NT2/D1 (cell line): ENCODE measurements at regions not wholly inside any gene's neighbourhood (a gene's known extent, or its start where the extent isn't known, plus 50 kb on each side); places are given as distances from the start of the nearest gene placed in this dataset.
"Not testable (repeated sequence)": the region's sequence is repeated elsewhere in the genome, so short reads cannot be mapped to it uniquely, and the experiment has no call there.

ENCODE experiments used
- DNase-seq: peaks from one replicate; pipeline ENCODE4 v3.0.0-alpha.2; 2011; ENCODE audit warnings: low read depth, low spot score
- H3K27me3 ChIP-seq: 2 replicates; pipeline ENCODE4 v1.6.0; 2011; ENCODE audit warnings: mild to moderate bottlenecking; ENCODE audit not compliant: insufficient read length, insufficient read depth
- H3K36me3 ChIP-seq: 2 replicates; pipeline ENCODE4 v1.6.1; 2011; ENCODE audit warnings: mild to moderate bottlenecking, low read length, mixed read lengths; ENCODE audit not compliant: insufficient read depth, insufficient read length
- H3K4me1 ChIP-seq: 2 replicates; pipeline ENCODE4 v1.5.1; 2011; ENCODE audit not compliant: insufficient read depth, insufficient read length
- H3K4me3 ChIP-seq: 2 replicates; pipeline ENCODE4 v1.5.1; 2011; ENCODE audit warnings: low read depth; ENCODE audit not compliant: insufficient read length
- H3K9ac ChIP-seq: 2 replicates; pipeline ENCODE4 v1.6.0; 2011; ENCODE audit warnings: low read depth; ENCODE audit not compliant: insufficient read length
- H3K9me3 ChIP-seq: 2 replicates; pipeline ENCODE4 v1.5.1; 2011; ENCODE audit warnings: mild to moderate bottlenecking, low read length; ENCODE audit not compliant: insufficient read depth
- SUZ12 ChIP-seq: IDR thresholded peaks from 2 replicates; pipeline ENCODE4 v1.6.1; 2011; ENCODE audit not compliant: insufficient read length, insufficient read depth; ENCODE audit errors: extremely low read depth
- YY1 ChIP-seq: IDR thresholded peaks from 2 replicates; pipeline ENCODE4 v1.6.1; 2011; ENCODE audit not compliant: insufficient read length, insufficient read depth
- ZNF274 ChIP-seq: IDR thresholded peaks from 2 replicates; pipeline ENCODE4 v1.6.1; 2011; ENCODE audit warnings: mild to moderate bottlenecking, low read depth, low read length

DNA sequence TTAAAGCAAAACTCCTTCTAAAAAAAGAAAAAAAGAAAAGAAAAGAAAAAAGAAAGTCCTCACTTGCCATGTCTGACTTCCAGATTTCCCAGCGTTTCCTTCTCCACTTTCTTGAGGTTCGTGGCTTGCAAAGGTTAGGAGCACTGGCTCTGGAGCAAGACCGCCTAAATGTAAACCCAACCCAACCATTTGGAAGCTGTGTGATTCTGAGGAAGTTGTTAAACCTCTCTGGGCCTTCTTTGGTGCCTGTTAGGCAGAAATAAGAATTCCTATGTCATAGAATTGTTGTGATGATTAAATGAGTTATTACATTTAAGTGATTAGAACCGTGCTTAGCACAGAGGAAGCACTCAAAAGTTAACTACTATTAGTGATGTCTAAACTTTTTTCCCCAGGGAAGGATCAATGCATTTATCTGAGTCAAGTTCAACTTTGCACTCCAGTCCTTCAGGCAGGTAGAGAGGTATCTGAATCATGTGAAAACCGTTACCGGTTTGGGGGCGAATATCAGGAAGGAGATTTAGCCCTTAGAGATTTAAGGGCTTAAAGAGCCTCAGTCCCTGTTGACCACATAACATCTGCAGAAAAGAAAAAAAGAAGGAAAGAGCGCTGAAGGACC is 78.3 kb upstream of the HES1 start:
- Histone ChIP-seq H3K4me1 (peaks cover 12% of the 10 kb centered on the region), H3K4me3 (peak overlapping the region; percentile 32), H3K9me3 (no peaks in the 10 kb centered on the region), H3K27me3 (no peaks in the 10 kb centered on the region), H3K36me3 (no peaks in the 10 kb centered on the region), H3K9ac (peak overlapping the region; percentile 72)
- TF ChIP-seq ZNF274 (no peak), SUZ12 (no peak), YY1 (no peak)
- DNase-seq: no peak

DNA sequence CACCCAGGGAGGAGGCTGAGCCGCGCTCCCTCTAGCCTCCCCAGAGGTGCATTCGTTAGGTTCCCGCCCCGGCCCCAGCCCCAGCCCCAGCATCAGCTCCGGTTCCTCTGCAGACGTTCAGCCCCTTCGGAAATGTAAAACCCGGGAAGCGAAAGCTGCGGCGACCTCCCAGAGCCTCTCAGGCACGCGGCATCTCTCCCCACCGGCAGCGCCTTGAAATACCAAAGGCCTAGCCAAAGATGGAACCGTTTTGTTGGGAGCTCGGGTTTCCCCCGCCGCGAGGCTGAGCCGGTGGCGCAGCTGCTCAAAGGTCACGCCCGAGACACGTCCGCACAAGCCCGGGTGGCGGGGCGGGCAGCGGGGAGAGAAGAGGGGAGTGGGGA is 77.8 kb upstream of the HES1 start:
- peak overlapping the region; percentile 32 for H3K4me3 ChIP-seq

DNA sequence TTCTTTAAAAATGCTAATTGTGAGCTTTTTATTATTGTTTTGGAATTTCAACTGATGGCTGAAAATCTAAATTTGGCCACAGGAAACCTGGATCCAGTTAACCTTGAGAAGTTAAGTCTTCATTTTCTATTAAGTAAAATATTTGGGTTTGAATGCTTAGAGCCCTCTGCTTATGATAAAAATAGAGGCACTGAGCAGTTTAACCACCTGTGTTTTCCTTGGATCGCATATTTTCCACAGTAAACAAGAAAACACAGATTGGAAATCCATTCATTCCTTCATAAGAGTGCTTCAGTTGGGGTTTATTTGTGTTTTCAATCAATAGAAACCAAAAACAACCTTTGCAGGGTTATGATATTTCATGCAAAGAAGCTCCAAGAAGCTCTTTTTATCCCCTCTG is 77.2 kb upstream of the HES1 start:
- DNase-seq: no peak
- Histone ChIP-seq H3K4me1 (peaks cover 12% of the 10 kb centered on the region), H3K27me3 (no peaks in the 10 kb centered on the region), H3K9ac (no peak overlapping the region), H3K4me3 (no peak overlapping the region), H3K36me3 (no peaks in the 10 kb centered on the region), H3K9me3 (no peaks in the 10 kb centered on the region)
- TF ChIP-seq SUZ12: no peak
- TF ChIP-seq ZNF274: no peak
- TF ChIP-seq YY1: no peak

More for the DNA sequence above, 77.8 kb upstream of the HES1 start:
- H3K9ac ChIP-seq: peak overlapping the region; percentile 72
- no peaks in the 10 kb centered on the region for H3K9me3 ChIP-seq
- DNase-seq: peak; percentile 73
- no peak for TF ChIP-seq SUZ12
- TF ChIP-seq ZNF274: no peak
- no peak for TF ChIP-seq YY1
- no peaks in the 10 kb centered on the region for H3K36me3 ChIP-seq
- no peaks in the 10 kb centered on the region for H3K27me3 ChIP-seq
- peaks cover 12% of the 10 kb centered on the region for H3K4me1 ChIP-seq

DNA sequence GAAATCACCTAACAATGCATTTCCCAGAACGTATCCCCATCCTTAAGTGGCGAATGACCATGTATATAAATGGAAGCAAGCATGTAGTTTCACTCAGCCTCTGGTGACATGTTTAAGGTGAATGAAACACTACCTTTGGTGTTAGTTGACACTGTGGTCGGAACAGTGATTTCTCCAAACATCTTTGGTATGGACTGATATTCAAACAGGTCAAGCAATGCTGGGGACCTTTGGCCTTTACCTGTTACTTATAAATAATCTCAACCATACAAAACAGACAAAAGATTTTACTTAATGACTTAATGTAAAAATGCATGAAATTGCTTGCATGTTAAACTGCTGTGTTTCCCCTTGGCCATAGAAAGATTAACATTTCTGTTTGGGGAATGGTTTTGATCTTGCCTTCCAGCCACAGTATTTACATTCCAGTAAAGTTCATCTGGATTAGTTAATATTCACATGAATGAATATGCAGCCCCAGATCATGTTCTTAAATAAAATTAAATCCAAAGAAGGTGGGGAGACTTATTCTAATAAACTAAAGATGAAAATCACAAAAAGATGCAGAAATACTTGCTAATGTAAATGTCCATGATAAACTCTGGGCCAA is 74.4 kb upstream of the HES1 start:
- Histone ChIP-seq H3K9ac (no peak overlapping the region), H3K4me3 (no peak overlapping the region), H3K9me3 (peaks cover 5% of the 10 kb centered on the region; the same call in 1 of the 2 replicates), H3K4me1 (peaks cover 6% of the 10 kb centered on the region), H3K36me3 (no peaks in the 10 kb centered on the region), H3K27me3 (no peaks in the 10 kb centered on the region)
- no peak for DNase-seq
- no peak for TF ChIP-seq ZNF274
- TF ChIP-seq SUZ12: no peak
- TF ChIP-seq YY1: no peak

DNA sequence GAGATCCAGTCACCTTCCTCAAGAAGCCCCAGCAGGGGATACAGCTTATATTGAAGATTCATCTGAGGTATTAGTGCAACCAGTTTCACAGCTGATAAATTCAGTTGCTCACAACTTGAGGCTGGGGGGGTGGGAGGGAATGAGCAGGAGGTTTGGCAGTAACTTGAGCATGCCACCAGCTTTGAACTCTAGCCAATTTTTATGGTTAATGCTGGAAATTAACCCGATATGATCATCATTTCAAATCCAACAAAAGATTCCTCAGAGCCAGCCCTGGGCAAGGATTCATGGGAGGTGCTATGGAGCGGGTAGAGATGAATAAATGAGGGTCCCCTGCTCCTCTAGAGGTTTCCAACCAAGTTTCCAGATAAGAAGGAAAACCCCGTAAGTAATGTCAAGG is 73.1 kb upstream of the HES1 start:
- DNase-seq: no peak
- Histone ChIP-seq H3K36me3 (no peaks in the 10 kb centered on the region), H3K27me3 (no peaks in the 10 kb centered on the region), H3K4me1 (no peaks in the 10 kb centered on the region), H3K9ac (no peak overlapping the region), H3K9me3 (peaks cover 8% of the 10 kb centered on the region; the same call in 1 of the 2 replicates), H3K4me3 (no peak overlapping the region)
- no peak for TF ChIP-seq YY1
- TF ChIP-seq ZNF274: no peak
- TF ChIP-seq SUZ12: no peak

DNA sequence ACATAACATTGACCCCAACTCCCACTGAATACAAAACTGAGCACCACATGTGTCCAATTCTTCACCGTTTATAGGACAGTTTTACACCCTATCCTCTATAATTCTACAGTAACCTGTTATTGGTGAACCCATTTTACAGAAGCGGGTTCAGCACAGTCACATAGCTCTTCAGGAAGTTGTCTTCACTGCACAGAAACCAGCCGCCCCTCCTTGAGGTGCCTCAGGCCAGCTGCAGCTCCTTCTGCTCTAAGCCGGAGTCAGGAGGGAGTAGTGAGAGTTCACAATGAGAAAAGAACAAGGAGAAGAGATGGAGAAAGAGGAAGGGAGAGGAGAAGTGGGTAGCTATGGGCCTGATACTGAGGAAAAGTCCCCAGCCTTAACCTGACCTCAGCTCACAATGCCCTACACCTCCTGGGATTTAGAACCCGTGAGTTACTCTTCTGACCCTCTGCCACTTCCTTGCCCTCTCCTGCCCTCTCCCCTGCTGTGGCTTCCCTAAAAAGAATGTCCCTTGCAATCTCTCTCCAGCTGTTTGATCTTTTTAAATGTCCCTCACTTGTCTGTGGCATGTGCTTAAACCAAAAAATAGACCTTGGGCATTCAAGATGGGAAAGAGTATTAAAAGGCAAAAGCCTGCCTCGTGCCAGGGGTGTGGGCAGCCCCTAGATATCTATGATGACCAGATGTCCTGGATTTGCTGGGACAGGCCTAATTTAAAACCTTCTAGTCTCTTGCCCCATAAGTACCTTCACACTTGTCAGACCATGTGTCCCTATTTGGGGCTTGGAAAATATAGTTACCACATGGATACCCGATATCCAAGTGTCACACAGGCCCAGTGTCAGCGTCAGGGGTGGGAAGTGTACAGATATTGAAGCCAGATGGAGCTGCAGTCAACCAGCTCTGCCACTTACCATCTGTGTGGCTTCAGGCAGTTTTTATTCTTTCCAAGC is 71.3 kb upstream of the HES1 start:
- Histone ChIP-seq H3K4me3 (no peak overlapping the region), H3K9me3 (peaks cover 14% of the 10 kb centered on the region; the same call in 1 of the 2 replicates), H3K4me1 (no peaks in the 10 kb centered on the region), H3K36me3 (no peaks in the 10 kb centered on the region), H3K27me3 (peaks cover 6% of the 10 kb centered on the region), H3K9ac (no peak overlapping the region)
- TF ChIP-seq SUZ12 (no peak), ZNF274 (no peak), YY1 (no peak)
- DNase-seq: no peak

DNA sequence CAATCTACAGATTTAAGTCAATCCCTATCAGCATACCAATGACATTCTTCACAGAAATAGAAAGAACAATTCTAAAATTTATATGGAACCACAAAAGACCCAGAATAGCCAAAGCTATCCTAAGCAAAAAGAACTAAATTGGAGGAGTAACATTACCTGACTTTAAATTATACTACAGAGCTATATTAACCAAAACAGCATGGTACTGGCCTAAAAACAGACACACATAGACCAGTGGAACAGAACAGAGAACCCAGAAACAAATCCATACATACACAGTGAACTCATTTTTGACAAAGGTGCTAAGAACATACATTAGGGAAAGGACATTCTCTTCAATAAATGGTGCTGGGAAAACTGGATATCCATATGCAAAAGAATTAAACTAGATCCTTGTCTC is 68.6 kb upstream of the HES1 start:
- peaks cover 16% of the 10 kb centered on the region; the same call in 1 of the 2 replicates for H3K9me3 ChIP-seq
- not testable (repeated sequence) for H3K4me3 ChIP-seq, H3K36me3 ChIP-seq, H3K9ac ChIP-seq, H3K4me1 ChIP-seq, DNase-seq
- H3K27me3 ChIP-seq: peaks cover 26% of the 10 kb centered on the region
